NCI-H345 treated with DMSO at 0.1 percent for 48 hours (cell line): ENCODE measurements at regions not wholly inside any gene's neighbourhood (a gene's known extent, or its start where the extent isn't known, plus 50 kb on each side); places are given as distances from the start of the nearest gene placed in this dataset.

Source experiments
- DNase-seq: peaks from one replicate; lab custom pipeline; 2025; ENCODE audit not compliant: unreplicated experiment; lab: John Stamatoyannopoulos, UW

DNA sequence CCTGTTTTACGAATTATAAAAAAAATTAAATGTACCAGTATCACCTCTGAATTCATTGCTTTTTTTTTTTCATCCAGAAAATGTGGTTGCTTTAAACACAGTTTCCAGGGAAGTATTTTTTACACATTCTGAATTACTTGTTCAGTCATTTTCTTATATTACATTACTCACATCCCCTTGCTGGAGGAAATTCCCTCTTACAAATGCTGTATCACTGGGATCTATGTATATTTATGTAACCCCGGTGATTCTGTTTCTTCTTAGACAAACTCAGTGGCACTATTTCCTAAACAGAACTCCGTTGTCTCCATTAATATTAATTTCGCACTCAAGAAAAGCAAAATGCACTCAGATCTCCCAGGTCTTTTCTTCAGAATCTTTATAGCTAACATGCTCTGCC lies 1078.5 kb upstream of the ZEB2 start:
- no peak for DNase-seq

DNA sequence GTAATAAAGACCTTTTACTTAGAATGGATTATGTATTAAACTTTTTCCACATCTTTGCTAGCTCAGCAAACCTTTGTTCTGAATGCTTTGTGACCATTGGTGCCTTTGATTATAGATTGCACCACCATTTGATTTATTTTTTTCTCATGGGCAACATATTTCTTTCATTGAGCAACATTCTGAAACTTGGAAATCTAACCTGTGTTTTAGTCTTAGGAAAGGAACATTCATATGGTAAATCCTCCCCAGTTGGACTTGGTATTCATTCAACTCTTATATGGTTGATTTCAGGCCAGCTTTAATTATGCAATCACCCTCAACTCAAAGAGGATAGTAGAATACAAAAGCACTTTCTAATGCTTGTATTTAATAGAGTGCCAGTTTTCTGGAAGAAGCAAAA lies 1077.9 kb upstream of the ZEB2 start:
- no peak for DNase-seq

DNA sequence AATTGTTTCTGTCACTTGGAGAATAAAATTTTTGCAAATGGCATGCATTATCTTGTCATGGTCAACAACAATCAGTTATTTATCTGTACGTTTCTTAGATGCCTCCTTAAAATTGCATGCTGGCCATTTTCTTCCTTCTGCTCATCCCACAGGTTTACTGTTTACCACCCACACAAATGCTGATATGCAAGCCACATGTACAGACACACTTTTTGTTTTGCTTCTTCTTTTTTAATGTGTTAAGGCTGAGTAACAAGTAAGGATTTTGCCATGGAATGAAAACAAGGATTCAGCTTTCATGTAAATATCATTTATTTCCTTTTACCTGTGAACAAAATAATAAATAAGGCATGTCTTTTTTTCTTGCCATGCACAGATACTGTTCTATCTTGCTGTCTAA lies 1077.1 kb upstream of the ZEB2 start:
- DNase-seq = no peak

DNA sequence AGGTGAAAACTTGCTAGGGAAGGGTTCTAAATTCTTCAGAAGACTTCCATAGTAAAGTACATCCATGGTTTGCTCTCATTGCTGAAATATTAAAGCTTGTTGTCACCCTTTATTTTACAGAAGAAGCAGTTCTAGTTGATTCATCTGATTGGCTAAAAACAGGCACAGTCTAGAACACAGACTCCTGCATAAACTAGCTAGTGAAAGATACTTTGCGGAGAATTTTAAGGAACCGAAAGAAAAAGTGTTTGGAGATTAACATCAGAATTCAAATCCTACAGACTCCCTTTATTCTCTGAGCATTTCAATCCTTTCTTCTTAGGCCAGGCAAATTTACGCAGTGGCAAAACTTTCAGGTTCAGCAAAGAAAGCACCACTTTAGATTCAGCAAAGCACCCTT lies 1076.5 kb upstream of the ZEB2 start:
- no peak for DNase-seq

DNA sequence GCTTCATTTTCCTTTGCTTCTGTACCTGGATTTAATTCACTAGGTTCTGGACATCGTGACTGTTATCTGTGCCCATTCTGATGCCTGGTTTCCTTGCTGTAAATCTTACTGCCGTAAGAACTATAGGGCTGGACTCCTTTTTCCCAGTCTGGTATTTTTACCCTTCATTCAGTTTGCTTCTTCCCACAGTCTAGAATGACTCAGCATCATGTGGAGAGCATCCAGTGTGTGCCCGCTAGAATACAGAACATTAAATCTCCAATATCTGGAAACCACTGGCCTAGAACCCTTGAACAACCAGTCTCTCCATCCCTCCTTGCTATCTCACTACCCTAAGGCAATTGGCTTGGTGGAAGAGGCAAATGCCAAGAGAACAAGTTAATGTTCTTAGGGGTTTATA lies 1075.4 kb upstream of the ZEB2 start:
- DNase-seq = no peak

DNA sequence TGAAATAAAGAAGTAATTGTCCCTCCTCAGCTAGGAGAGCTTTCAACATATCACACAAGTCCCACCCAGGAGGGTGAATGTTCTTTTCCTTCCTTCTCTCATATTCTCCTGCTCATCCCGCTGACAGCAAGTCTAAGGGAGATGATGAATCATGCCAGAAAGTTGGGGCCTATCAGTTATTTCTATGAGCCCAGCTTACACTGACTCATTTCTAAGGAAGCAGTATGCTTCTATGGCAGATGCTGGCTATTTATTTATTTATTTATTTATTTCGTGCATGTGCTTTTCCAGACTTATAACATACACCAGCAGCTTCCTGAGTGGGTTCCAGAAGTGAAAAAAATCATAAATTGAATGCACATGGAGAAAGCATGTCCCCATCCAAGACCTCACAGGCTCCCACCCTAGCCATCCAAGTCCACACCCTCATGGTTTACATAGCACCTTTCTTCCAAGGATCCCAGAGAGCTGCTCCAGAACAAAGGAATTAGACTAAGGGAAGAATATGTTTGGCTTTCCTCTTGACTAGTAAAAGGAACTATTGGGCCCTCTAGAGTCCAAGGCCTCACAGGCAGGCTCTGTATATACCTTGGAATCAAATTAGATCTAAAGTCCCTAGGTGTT lies 1074.2 kb upstream of the ZEB2 start:
- DNase-seq = no peak

DNA sequence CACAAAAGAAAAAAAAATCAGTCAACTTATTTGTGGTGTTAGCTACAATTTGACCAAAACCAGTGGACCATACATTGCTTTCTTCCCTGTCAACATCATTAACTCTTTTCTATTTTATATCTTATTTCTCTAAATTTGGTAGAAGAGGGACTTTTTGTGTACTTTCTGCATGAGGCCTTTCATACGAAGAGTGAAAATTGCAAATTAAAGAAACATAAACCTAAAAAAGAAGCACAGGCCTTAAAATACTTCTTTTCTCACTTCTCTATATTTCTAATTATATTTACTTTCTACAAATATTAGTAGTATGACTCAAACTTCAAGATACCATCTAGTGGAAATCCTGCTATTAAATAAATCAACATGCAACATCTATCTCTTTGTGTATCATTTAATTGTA lies 1073.4 kb upstream of the ZEB2 start:
- DNase-seq = no peak

DNA sequence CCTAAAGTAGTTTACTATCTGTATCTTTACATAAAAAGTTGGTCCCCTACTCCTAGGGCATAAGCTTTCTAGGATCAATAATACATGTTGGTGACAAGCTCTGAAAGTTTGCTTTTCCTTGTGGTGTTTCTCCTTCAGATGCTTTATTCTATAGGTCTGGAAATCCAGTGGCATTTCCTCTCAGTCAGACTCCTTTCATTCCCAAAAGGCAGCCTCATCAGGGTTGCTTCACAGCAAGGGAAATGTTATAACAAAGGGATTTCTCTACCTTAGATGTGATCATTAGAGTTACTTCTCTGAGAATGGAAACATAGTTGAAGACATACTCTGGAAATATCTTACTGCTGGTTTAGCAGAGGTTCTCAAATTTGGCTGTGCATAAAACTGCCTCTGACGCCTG lies 1072.4 kb upstream of the ZEB2 start:
- DNase-seq = no peak

DNA sequence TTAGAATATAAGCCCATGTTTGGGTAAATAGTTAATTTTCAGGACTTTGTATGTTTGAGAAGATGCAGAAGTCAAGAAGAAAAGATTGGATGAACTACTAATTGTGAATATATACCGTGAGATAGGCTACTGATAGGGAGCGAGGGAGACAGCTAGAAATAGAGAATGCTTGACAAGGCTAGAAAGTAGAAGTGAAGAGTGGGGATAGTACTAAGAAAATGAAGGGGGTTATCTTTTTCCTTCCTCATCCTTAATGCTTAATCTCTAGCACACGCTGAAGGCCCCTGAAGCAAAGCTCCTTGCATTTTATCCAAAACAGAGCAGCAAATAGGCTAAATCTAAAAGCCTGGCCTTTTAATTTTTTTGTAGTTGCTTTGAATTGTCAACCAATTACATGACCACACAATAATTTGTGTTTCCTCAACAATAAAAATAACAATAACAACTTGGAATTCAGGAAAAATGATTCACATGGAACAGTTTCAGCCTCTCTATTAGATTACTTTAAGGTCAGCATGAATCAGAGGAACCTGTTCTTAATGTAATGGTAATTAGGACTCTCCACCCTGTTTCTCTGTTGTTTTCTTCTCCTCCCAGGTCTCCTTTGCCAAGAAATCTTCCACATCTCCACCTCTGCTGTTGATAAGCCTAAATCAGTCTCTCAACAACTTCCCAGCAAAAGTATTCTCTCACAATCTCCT lies 1071.3 kb upstream of the ZEB2 start:
- no peak for DNase-seq

DNA sequence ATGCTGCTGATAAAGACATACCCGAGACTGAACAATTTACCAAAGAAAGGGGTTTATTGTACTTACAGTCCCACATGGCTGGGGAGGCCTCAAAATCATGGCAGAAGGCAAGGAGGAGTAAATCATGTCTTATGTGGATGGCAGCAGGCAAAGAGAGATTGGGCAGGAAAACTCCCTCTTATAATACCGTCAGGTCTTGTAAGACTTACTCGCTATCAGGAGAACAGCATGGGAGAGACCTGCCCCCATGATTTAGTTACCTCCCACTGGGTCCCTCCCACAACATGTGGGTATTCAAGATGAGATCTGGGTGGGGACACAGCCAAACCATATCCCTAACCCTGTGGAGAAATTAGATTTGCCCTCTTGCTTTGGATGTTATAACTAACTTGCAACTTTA lies 1068.0 kb upstream of the ZEB2 start:
- no peak for DNase-seq

DNA sequence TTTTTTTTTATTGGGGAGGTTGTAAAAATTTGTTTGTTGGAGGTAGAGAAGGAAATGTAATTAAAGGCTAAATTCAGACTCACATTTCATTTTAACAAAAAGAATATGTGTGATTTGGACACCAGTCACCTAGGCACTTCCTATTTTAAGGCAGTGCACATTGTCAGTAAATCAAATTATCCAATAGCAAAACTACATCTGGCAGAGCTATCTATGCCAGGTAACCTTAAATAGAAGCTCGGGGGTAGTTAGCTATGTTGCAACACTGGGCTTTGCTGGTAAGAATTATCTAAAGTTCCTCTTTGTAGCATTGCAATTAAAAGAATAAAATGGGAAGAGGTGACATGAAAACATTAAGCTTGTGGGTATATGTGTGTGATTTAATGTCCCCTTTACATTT lies 1064.4 kb upstream of the ZEB2 start:
- no peak for DNase-seq

DNA sequence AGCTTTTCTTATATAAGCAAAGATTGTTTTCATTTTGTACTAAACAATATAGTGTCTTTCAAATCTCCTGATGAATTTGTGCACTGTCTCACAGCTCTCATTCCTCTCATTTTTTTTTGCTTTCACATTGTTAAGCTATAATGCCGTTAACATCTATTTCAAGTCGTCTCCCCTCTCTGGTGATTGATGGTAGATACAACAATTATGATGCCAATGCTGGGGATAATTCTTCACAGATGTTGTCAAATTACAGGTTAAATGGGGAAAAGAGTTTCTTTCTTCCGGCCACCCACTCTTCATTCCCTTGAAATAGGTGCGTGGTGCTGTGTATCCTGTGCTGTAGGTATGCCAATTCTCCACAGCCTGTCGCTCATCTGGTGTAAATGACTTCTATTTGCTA lies 1053.7 kb upstream of the ZEB2 start:
- DNase-seq = no peak

DNA sequence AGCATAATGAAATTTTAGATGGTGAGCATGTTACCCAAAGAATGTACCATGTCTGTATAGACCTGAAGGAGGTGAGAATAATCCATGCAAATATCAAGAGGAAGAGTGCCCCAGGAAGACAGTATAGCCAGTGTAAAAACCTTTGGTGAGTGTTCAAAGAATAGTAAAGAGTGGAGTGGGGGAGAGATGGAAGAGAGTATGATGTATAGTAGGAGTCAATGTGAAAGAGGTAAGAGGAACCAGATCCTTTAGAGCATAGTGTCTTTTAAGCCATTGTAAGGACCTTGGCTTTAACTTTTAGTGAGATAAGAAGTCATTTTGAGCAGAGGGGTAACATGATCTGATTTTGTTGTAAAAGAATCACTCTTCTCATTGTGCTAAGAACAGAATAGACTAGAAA lies 1052.3 kb upstream of the ZEB2 start:
- DNase-seq = no peak

DNA sequence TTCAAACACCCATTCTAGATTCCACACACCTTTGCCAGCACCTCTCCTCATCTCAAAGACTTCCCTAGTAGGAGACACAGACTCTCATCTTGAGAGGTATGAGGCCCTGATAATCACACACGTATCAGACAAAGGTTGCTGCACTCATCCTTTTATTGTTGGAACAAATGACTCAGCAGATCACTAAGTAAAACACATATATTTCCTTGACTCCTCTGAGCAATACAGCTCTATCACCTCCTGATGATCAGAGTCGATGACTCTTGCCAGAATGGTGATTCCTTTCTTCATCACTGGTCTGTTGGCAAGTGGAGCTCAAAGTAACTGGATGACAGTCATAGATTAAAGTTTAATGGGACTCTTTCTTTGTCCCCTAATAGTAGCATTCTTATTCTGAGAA lies 1049.2 kb upstream of the ZEB2 start:
- DNase-seq = no peak

DNA sequence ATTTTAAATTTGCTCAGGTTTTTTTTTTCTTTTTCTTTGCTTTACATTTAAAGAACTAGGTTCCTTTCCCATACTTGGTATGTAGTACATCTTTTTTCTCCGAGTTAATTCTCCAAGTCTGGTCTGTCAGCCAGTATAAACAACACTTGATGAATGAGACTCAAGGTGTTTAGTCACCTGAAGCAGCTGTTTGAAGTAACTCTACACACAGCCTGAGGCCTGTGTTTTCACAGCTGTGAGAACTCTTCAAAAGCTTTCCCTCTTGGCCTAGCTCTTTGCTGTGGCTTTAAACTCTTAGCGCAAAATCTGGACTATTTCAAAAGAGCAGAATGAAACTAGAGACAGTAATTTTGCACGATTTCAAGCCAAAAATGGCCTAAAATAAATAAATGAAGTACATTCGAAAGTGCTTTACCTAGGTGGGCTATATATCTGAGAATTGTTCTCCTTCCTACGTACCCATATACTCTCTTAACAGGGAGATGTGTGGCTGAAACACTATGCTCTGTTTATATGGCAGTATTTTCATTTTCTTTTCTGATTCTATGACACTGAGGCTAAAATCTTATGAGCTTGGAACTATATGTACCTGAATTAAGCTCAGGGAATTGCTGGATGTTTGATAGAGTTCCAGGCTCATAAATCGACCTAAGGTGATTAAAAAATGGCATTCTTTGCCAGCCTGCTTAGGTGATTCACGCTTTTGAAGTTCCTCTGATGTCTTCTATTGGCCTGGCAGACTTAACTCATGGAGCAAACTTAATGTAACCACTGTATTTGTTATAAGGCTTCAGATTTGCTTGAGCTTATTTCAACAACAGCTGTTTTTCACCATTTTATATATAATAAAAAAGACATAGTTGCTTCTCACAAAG lies 1044.1 kb upstream of the ZEB2 start:
- DNase-seq = no peak

DNA sequence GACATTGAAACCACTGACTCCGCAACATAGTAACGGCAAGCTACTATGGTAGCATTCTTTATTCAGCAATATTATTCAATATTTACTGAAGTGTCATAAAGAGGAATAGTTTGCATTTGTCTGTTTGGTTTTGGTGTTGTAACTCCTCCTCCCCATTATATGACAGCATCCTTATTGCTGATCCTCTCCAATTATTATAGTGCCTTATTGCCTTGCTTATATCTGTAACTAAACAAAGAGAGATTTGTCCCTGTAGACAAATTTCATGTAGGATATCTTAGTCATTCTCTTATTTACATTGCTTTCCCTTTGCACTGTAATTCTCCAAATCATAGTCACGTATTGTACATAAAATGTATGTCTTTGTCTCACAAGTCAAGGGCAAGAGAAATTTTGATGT lies 1041.2 kb upstream of the ZEB2 start:
- no peak for DNase-seq

DNA sequence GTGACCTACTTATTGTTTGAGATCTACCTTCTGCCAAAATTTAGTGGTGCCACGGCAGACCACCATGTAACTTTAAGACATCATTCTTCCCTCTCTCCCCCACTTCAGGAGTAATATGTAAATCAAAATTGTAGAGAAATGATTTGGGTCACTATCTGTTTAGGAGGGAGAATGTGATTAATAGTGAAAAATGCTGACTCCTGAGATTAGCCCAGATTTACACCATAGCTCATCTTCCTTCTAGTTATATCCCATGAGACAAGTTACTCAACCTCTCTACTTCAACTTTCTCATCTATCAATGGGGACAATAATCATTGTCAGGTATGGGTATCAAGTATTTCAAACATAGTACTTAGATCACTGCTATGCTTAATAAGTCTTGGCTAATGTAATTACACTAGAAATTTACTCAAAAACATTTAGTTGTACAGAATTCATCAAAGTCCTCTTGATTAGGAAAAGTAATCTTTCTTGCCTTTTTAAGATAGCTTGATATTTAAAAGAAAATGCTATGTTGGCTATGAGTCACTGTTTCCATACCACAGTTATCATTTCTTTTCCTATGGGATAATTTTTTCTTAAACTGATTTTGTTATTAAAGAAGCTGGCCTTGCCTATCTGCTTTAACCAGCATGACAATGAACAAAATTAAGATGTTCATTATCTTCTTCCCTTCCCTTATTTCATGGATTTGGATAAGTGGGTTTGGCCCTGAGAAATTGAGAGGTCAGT lies 1038.9 kb upstream of the ZEB2 start:
- no peak for DNase-seq

DNA sequence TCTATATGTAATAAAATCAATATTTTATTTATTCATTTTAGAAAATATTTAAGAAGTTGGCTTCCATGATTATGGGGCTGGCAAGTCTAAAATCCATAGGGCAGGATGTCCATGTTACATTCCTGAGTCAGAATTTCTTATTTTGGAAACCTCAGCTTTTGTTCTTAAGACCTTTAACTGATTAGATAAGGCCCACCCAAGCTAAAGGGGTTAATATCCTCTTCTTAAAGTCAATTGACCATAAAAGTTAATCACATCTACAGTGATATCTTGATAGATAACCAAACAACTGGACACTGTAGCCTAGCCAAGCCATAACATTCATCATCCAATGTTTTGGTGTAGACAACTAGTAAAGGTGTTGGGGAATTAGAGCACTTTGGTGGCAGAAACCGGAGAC lies 1035.4 kb upstream of the ZEB2 start:
- no peak for DNase-seq

DNA sequence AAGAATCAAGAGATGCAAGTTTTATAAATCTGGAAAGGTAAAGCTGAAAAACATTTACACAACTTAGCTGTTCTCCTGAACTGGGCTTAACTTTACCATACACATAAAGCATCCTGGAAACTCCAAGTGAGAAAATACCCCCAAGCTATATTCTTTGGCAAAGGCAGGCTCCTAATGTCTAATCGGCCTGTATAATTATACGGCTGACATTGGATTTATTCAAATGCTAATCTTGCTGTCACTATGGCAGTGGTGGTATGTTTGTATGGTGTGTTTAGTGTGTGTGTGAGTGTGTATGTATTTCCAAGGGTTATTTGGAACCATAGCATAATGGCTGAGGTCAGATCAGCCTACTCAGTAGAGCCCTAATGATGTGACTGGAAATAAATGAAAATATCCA lies 1031.8 kb upstream of the ZEB2 start:
- DNase-seq = peak; percentile 8

DNA sequence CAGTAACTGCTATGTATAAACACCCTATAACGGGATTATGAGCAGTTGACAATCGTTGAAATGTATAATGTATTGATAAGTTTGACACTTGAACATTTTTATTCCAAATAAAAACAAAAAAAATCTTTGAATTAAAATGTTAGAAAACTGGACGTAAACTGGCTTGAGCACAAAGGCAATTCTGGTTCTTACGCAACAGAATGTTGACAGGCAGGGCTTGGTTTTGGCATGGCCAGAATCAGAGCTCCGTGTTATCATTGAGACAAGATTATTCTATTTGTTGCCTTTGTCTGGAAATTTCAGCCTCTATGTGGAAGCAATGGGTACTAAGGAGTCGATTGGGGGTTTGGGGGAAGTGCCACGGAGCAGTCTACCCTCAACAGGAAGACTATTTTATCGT lies 1028.6 kb upstream of the ZEB2 start:
- DNase-seq = no peak

DNA sequence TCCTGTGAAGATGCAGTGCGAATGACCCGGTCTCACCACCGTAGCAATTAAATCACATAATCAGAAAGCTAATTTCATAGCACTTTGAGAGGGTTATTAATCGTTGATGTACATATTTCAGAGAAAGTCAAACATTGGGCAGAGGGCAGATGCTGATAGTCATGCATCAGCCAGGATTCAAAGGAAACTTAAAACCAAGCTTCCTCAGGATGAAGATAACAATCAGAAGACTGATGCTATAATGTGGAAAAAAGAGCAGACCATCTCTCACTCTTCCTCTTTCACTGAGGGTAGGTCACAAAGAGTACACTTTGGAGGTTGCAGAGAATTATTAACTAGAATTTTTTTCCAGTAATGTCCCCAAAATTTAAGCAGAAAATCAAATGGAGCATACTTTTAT lies 1027.7 kb upstream of the ZEB2 start:
- no peak for DNase-seq

DNA sequence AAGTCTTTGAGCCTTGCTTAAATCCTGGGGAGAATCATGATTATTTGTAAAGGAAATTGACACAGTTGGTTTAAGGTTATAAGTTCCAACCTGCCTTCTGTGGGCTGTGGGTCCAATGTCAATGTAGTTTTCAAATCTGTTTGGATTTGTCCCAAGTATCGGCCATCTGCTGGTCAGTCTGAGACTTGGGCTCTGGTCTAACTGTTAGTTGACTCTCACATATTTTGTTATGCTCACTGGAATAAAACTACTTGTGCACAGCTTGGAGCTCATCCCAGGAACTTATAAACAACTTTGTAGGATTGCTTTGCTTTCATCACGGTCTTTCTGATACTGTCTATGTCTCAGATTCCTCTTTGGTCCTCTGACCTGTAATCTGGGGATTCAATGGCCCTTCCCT lies 1026.2 kb upstream of the ZEB2 start:
- no peak for DNase-seq
